ENCODE measurements at regions not wholly inside any gene's neighbourhood (a gene's known extent, or its start where the extent isn't known, plus 50 kb on each side); places are given as distances from the start of the nearest gene placed in this dataset.

DNA sequence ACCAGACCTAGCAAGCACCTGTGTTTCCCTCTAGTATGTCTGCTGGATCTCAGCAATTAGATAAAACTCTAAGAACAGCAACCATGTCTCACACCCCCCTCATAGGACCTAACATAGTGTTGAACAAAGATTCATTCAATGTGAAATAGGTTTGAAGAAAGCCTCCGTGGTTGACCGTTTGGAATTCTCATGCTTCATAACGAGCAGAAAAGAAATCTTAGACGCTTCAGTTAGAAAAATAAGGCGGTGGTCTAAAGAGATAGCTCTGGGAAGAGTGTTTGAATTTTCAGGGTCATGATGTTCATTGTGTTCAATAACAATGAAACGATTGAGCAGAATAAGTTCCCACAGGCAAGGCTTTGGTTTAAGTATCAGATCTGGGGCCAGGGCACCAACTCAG is 332.9 kb downstream of the COG6 start:
- Histone ChIP-seq H3F3A (ENCODE audit: control insufficient read depth, insufficient read depth) (no peaks in the 10 kb centered on the region), H3K79me2 (ENCODE audit: control insufficient read depth, low read length) (no peaks in the 10 kb centered on the region), H3K27me3 (ENCODE audit: control insufficient read depth, low read length) (no peaks in the 10 kb centered on the region), H3K9me3 (ENCODE audit: control insufficient read depth, insufficient read depth, low read length) (peaks cover 3% of the 10 kb centered on the region; the same call in 1 of the 2 replicates), H3K27ac (ENCODE audit: low read depth, low read length) (no peak overlapping the region), H3K36me3 (ENCODE audit: control insufficient read depth, low read length) (no peaks in the 10 kb centered on the region), H3K9me2 (replicated peaks; ENCODE audit: control insufficient read depth, low read length) (no peaks in the 10 kb centered on the region), H3K4me2 (ENCODE audit: low read length) (no peak overlapping the region), H4K20me1 (ENCODE audit: control insufficient read depth, insufficient read depth, low read depth, low read length) (no peaks in the 10 kb centered on the region), H3K4me3 (ENCODE audit: low read length) (no peak overlapping the region), H3K4me1 (ENCODE audit: control insufficient read depth, low read length) (no peaks in the 10 kb centered on the region)
- TF ChIP-seq, protein P1, sequence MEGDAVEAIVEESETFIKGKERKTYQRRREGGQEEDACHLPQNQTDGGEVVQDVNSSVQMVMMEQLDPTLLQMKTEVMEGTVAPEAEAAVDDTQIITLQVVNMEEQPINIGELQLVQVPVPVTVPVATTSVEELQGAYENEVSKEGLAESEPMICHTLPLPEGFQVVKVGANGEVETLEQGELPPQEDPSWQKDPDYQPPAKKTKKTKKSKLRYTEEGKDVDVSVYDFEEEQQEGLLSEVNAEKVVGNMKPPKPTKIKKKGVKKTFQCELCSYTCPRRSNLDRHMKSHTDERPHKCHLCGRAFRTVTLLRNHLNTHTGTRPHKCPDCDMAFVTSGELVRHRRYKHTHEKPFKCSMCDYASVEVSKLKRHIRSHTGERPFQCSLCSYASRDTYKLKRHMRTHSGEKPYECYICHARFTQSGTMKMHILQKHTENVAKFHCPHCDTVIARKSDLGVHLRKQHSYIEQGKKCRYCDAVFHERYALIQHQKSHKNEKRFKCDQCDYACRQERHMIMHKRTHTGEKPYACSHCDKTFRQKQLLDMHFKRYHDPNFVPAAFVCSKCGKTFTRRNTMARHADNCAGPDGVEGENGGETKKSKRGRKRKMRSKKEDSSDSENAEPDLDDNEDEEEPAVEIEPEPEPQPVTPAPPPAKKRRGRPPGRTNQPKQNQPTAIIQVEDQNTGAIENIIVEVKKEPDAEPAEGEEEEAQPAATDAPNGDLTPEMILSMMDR (IDR thresholded peaks at IDR 0.05; ENCODE audit: low read depth, low read length, poor library complexity, severe bottlenecking): no peak
- TF ChIP-seq EZH2phosphoT487 (IDR thresholded peaks at IDR 0.05; ENCODE audit: borderline replicate concordance, low read length): no peak

DNA sequence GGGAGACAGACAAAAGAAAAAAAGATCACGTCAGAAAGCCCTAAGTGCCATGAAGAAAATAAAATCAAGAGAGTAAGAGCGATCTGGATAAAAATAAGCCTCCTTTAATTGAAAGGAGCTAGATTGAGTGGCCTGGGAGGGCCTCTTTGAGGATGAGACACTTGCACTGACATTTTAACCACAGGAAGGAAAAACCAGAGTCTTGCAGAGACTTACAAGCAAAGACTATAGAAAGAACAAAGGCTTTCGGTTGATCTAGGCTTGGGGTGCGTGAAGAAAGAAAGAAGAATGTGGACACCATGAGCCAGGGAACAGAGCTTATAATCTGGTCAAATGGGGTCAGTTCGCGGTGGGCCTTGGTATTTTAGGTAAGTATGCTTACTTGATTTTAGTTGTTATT is 342.7 kb downstream of the COG6 start:
- H3K36me3 ChIP-seq (ENCODE audit: control insufficient read depth, low read length): no peaks in the 10 kb centered on the region
- H3K4me3 ChIP-seq (ENCODE audit: low read length): no peak overlapping the region
- no peak overlapping the region for H3K27ac ChIP-seq (ENCODE audit: low read depth, low read length)
- H3K9me2 ChIP-seq (replicated peaks; ENCODE audit: control insufficient read depth, low read length): no peaks in the 10 kb centered on the region
- no peaks in the 10 kb centered on the region for H3K79me2 ChIP-seq (ENCODE audit: control insufficient read depth, low read length)
- TF ChIP-seq, protein P1 (IDR thresholded peaks at IDR 0.05; ENCODE audit: low read depth, low read length, poor library complexity, severe bottlenecking): no peak
- TF ChIP-seq EZH2phosphoT487 (IDR thresholded peaks at IDR 0.05; ENCODE audit: borderline replicate concordance, low read length): no peak
- H3F3A ChIP-seq (ENCODE audit: control insufficient read depth, insufficient read depth): no peaks in the 10 kb centered on the region
- no peak overlapping the region for H3K4me2 ChIP-seq (ENCODE audit: low read length)
- H3K27me3 ChIP-seq (ENCODE audit: control insufficient read depth, low read length): no peaks in the 10 kb centered on the region
- no peaks in the 10 kb centered on the region for H3K9me3 ChIP-seq (ENCODE audit: control insufficient read depth, insufficient read depth, low read length)
- no peaks in the 10 kb centered on the region for H3K4me1 ChIP-seq (ENCODE audit: control insufficient read depth, low read length)
- no peaks in the 10 kb centered on the region for H4K20me1 ChIP-seq (ENCODE audit: control insufficient read depth, insufficient read depth, low read depth, low read length)

DNA sequence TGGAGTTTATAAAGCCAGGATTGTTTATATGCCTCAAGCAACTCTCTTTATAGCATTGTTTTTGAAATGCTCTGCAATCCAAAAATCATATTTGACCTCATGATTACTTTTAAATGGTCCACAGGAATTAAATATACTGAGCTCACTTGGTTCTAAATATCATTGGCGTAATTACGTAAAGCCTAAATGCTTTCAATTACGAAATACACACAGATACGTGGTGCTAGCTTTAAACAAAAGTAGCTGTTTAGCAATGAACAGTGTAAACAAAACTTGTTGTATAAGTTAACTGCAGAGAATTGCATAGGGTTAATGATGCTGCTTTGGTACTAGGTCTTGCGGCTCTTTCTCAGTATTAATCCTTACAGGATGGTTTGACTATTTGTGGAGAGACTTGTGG is 346.6 kb downstream of the COG6 start:
- Histone ChIP-seq H3K36me3 (ENCODE audit: control insufficient read depth, low read length) (no peaks in the 10 kb centered on the region), H3K9me3 (ENCODE audit: control insufficient read depth, insufficient read depth, low read length) (no peaks in the 10 kb centered on the region), H3F3A (ENCODE audit: control insufficient read depth, insufficient read depth) (no peaks in the 10 kb centered on the region), H3K9me2 (replicated peaks; ENCODE audit: control insufficient read depth, low read length) (no peaks in the 10 kb centered on the region), H4K20me1 (ENCODE audit: control insufficient read depth, insufficient read depth, low read depth, low read length) (no peaks in the 10 kb centered on the region), H3K4me1 (ENCODE audit: control insufficient read depth, low read length) (no peaks in the 10 kb centered on the region), H3K27me3 (ENCODE audit: control insufficient read depth, low read length) (no peaks in the 10 kb centered on the region), H3K4me3 (ENCODE audit: low read length) (no peak overlapping the region), H3K27ac (ENCODE audit: low read depth, low read length) (no peak overlapping the region), H3K4me2 (ENCODE audit: low read length) (no peak overlapping the region), H3K79me2 (ENCODE audit: control insufficient read depth, low read length) (no peaks in the 10 kb centered on the region)
- TF ChIP-seq, protein P1 (IDR thresholded peaks at IDR 0.05; ENCODE audit: low read depth, low read length, poor library complexity, severe bottlenecking): no peak
- no peak for TF ChIP-seq EZH2phosphoT487 (IDR thresholded peaks at IDR 0.05; ENCODE audit: borderline replicate concordance, low read length)

DNA sequence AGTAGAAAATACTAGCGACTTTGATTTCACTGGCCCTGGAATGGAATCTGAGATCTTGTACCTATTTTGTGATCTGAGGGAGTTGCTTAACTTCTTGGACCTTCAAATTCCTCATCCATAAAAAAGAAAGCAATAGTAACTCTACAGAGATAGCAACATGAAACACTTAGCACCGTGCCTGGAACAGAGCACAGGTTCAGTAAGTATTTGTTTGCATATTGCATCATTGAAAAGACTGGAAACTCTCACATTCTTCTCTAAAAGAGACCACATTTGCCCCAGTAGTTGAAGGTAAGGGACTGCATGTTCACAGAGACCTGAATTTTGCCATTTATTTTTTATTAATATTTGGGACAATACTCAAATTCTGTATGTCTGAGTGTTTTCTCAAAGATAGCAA is 358.1 kb downstream of the COG6 start:
- no peak overlapping the region for H3K4me3 ChIP-seq (ENCODE audit: low read length)
- no peak for TF ChIP-seq EZH2phosphoT487 (IDR thresholded peaks at IDR 0.05; ENCODE audit: borderline replicate concordance, low read length)
- TF ChIP-seq, protein P1 (IDR thresholded peaks at IDR 0.05; ENCODE audit: low read depth, low read length, poor library complexity, severe bottlenecking): no peak
- H3K9me2 ChIP-seq (replicated peaks; ENCODE audit: control insufficient read depth, low read length): 0 out of 2 replicates have a peak, but pooled peaks cover 2% of the 10 kb centered on the region
- no peak overlapping the region for H3K27ac ChIP-seq (ENCODE audit: low read depth, low read length)
- H3K9me3 ChIP-seq (ENCODE audit: control insufficient read depth, insufficient read depth, low read length): no peaks in the 10 kb centered on the region
- H3K4me1 ChIP-seq (ENCODE audit: control insufficient read depth, low read length): peaks cover 5% of the 10 kb centered on the region
- H4K20me1 ChIP-seq (ENCODE audit: control insufficient read depth, insufficient read depth, low read depth, low read length): no peaks in the 10 kb centered on the region
- no peak overlapping the region for H3K4me2 ChIP-seq (ENCODE audit: low read length)
- no peaks in the 10 kb centered on the region for H3K27me3 ChIP-seq (ENCODE audit: control insufficient read depth, low read length)
- no peaks in the 10 kb centered on the region for H3K36me3 ChIP-seq (ENCODE audit: control insufficient read depth, low read length)
- no peaks in the 10 kb centered on the region for H3F3A ChIP-seq (ENCODE audit: control insufficient read depth, insufficient read depth)
- no peaks in the 10 kb centered on the region for H3K79me2 ChIP-seq (ENCODE audit: control insufficient read depth, low read length)
